NCI-H1694 (cell line): ENCODE measurements at regions not wholly inside any gene's neighbourhood (a gene's known extent, or its start where the extent isn't known, plus 50 kb on each side); places are given as distances from the start of the nearest gene placed in this dataset.

Source experiments
- DNase-seq: peaks from one replicate; lab custom pipeline; 2025; lab: John Stamatoyannopoulos, UW

- no peak for DNase-seq
Measured at GRCh38 chr11:27287205-27287604, 75.8 kb downstream of the CCDC34 start.

- DNase-seq, result no peak
Measured at GRCh38 chr11:27285761-27286160, 77.3 kb downstream of the CCDC34 start.

DNA sequence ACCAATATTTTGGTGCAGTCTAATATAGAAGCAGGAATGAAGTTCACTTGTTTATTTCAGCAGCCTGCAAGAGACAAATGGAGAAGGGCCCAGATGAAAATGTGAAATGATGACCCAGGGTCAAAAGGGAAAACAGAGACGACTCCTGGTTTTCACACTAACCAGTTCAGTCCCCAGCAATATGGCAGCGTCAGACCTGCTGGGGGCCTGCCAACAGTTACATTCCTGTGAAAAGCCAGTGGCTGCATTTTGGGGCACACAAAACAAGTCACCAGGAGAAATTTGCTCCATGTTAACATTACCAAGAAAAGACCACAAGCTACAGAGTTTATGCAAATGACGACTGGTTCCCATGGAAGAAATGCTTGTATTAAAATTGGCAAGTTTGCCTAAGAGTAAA is 80.2 kb downstream of the CCDC34 start:
- DNase-seq, result no peak

- DNase-seq, result no peak
Measured at GRCh38 chr11:27281740-27282590, 81.0 kb downstream of the CCDC34 start.

GRCh38 chr11:27281276-27281675 is 81.7 kb downstream of the CCDC34 start:
- no peak for DNase-seq

DNA sequence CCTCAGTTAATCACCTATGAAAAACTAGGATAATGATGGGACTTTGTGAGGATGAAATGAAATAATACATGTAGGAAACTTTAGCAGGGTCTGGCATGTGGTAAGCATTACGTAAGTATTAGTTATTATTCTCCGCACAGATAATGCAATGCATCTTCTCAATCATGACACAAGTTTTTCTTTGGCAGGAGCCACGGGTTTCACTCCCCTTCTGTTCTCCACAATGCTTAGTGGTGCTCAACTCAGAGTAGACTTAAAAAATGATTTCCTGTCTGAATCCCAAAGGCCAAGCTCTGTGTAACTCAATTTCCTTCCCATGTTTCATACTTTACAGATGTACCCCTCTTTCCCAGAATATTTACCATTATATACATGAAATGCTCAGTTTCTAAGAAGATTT is 82.9 kb downstream of the CCDC34 start:
- no peak for DNase-seq

DNA sequence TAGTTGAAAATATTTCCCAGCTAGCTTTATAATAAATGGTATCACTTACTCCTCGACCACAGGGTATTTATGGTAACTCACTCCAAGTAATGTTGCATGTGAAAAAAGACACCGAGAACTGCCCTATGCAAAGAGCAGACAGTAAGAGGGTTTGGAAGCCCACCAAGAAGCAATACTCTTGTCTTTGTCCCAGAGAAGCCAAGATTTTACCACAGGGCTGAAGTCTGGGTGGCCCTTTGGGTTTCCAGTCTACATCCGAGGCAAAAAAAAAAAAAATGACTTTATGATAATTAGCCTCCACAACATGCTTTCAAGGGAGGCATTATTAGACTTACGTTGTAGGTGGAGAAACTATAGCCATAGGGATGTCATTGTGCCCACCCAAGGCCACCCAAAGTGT is 83.6 kb downstream of the CCDC34 start:
- no peak for DNase-seq

DNA sequence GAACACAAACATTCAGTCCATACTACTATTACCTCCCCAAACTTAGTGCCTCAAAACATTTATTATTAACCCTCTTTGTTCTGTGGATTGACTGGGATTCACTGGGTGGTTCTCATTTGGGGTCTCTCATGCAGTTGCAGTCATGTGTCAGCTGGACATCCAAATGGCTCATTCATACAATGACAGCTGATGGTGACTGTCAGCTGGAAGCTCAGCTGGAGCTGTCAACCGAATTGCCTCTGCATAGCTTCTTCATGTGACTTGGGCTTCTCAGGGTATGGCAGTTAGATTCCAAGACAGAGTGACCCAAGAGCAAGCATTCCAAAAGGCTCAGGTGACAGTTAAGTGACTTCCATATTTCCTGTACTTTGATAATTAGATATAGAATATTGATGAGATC is 85.2 kb downstream of the CCDC34 start:
- DNase-seq, result no peak

DNA sequence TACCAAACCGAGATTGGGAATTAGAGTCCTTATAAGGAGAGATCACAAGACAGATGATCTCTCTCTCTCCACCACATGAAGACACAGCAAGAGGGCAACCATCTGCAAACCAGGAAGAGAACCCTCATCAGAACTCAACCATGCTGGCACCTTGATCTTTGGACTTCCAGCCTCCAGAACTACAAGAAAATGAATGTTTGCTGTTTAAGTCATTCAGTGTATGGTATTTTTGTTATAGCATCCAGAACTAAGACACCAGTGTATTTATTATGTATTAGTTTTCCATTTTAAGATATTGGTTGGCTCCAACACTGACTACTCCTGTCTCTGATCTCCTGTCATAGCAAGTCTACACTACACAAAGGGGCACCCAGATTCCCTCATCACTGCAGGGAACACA is 86.9 kb downstream of the CCDC34 start:
- no peak for DNase-seq

GRCh38 chr11:27274854-27275395 is 88.1 kb downstream of the CCDC34 start:
- no peak for DNase-seq

GRCh38 chr11:27266125-27266524 is 96.9 kb downstream of the CCDC34 start:
- no peak for DNase-seq

DNA sequence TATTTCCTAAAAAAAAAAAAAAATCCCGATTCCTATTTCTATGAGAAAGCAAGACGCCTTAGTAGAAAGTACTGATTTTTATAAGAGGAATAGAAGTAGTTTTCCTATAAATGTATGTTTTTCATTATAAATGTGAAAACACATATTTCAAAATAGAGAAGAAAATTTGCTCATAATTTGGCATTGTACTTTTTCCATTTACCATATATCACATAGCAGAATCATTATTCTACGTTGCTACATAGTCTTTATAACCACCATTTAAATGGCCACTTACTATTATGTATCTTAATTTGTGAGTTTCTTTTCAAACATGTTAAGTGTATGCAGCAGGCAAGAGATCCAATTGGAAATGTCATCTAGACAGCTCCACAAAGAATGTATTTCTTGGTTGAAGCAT is 99.0 kb downstream of the CCDC34 start:
- DNase-seq, result no peak

DNA sequence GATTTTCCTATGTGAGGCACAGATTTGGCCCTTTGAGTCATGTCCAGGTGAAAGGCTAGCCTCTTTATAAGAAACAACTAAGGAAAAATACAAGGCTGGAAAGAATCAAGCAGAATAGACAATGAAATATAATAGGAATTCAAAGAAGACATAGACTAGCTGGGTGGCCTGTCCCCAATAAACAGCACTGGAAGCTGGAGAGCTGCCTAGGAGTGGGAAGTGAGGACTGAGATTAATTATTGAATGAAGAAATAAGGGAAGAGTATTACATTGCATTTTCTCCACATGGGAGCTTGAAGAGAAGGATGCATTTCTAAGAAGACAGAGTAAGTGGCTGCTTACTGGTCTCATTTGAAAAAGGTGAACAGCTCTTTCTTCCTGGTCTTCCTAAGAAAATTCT is 100.0 kb downstream of the CCDC34 start:
- DNase-seq, result no peak

DNA sequence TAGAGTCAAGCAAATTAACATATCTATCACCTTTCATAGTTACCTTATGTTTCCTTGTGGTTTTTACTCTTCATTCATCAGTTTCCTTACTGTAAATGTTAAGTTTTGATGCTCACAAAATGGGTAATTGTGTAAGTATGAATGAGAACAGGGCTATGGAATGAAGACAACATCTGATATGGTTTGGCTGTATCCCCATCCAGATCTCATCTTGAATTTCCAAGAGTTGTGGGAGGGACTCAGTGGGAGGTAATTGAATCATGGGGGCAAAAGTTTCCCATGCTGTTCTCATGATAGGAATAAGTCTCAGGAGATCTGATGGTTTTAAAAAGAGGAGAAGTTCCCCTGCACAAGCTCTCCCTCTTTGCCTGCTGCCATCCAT is 107.6 kb downstream of the CCDC34 start:
- no peak for DNase-seq

DNA sequence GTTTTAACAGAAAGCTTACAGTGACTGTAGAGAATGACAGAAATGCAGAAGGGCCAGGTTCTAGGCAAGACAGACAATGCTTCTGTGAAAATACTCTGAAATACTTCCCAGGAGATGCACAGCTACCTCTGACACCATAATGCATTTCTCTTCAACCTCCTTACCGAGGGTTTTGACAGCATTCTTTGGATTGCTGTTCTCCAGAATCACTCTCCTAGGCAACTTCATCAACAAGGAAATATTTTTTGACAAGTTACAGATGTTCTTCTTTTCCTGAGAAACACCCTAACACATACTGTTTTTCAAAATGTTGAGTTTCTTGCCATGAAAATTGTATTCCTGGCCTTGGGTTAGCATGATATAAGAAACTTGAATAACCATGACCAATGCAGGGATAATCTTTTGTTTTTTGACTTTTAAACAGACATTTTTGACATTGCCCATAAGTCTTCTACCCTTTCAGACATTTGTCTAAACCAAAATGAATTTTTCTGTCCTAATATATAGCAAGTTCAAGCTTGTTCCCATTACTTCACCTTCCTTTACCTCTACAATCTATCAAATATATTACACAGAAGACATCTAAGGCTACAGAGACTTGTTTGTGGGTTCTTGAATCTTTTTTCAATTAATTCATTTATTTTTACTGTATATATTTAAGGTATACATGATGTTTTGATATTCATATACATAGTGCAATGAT is 108.1 kb downstream of the CCDC34 start:
- no peak for DNase-seq

DNA sequence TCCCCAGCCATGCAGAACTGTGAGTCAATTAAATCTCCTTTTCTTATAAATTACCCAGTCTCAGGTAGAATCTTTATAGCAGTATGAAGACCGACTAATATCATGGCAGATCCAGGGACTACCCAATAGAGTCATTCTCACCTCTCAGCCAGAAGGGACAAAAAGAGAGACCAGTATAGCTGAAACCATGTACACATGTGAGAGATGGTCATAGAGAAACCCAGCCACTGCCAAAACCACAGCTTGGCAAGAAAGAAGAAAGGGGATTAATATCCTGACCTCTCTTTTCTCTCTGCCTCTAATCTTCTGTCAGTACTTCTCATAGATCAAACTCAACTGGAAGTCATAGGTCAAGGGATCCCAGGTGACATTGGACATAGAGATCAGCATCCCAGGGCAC is 109.8 kb downstream of the CCDC34 start:
- no peak for DNase-seq

GRCh38 chr11:27250867-27251665 is 111.9 kb downstream of the CCDC34 start:
- DNase-seq, result no peak

- no peak for DNase-seq
Measured at GRCh38 chr11:27248576-27249509, 114.2 kb downstream of the CCDC34 start.

GRCh38 chr11:27247660-27248059 is 115.4 kb downstream of the CCDC34 start:
- DNase-seq, result no peak

DNA sequence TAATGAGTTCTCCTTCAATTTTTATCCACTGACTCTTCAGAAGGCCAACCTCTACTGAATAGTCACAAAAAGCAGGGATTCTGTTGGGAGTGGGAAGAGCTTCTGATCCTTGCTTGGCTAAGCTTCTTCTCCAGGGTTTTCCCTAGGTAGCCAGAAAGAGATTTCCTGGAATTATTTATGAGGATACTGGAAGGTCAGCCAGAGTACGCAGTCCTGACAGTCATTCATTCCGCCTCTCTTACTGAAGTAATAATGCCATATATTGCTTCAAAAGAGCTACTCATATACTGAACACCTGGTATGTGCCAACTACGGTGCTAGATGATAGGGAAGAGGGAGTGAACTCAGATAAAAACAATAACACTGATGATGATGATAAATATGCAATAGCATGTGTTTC is 116.1 kb downstream of the CCDC34 start:
- DNase-seq, result no peak

- no peak for DNase-seq
Measured at GRCh38 chr11:27244900-27245299, 118.1 kb downstream of the CCDC34 start.
